HG02840 (cell line): ENCODE measurements at regions not wholly inside any gene's neighbourhood (a gene's known extent, or its start where the extent isn't known, plus 50 kb on each side); places are given as distances from the start of the nearest gene placed in this dataset.
"Not testable (repeated sequence)": the region's sequence is repeated elsewhere in the genome, so short reads cannot be mapped to it uniquely, and the experiment has no call there.

Source experiments
- ATAC-seq: cut with Tn5 transposase; IDR thresholded peaks from one replicate; pipeline ENCODE4 v1.9.1; 2021; ENCODE audit warnings: mild to moderate bottlenecking, moderate library complexity, moderate number of reproducible peaks; ENCODE audit not compliant: unreplicated experiment, low FRiP score

DNA sequence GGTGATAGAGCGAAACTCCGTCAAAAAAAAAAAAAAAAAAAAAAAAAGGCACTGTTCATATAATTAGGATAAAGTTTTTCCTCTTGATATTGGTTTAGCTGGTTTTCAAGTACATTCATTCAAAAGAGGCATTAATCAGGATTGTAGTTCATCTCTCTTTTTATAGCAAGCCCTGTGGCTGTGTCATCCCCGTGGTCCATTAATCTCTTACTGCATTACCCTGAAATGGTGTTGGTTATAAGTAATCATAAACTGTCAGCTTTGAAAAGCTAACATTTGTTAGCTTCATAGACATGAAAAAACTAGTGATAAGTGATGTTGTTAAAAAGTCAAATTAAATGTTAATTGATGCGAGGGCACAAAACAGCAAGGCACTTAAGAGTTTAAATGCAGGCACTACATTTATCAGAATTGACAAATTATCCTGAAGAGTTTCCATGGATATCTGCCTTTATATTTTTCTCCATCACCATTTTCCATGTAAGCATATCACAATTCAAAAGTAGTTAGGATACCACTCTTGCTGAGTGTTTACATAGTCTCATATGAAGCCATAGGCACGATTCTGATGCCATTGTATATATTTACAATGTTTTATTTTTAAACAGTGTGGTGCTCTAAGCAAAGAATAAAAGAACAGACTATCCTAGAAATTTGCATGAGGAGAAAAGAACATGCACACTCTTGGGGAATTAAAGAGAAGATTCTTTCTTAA, 193.1 kb downstream of the OTOL1 start:
- no peak for ATAC-seq

GRCh38 chr3:161690299-161690620, 193.7 kb downstream of the OTOL1 start:
- ATAC-seq = no peak

- ATAC-seq = no peak
These were observed 195.1 kb downstream of the OTOL1 start for GRCh38 chr3:161691677-161692076.

DNA sequence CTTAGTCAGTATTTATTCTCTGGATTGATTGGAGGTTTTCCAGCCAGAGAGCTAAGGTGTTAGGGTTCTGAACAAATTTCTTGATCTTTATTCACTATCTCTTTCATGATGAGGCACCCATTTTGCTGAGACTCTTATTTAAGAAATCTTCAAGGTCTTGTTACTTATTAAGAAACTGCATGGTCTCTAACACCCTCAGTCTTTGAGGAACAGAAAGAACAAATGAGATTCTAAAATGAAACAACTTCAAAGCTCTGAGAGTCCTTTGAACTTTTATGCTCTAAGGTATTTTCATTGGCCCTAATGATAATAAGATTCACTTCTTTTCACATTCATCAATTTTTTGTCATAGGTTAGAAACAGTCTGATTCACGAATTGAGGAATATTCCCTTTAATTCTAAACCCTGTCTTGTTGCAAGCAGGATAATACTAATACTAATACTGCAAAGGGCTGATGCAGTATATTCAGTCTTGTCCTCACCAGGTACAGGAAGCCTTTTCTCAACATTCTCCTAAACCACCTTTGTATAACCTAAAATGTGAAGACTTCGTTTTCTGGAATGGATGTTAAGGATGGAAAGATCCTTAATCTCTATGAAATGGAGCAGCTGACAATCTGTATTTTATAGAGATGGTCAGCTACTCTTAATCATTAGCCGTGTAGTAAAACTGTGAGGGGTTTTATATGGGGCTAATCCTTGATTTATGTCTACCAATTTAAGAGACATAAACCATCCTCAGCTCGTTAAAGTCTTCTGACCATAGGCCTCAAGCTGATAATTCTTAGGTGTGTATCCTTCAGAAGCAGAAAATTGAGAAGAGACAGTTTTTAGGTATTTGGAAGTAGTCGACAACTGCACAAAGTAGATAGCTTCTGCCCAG, 198.3 kb downstream of the OTOL1 start:
- no peak for ATAC-seq

DNA sequence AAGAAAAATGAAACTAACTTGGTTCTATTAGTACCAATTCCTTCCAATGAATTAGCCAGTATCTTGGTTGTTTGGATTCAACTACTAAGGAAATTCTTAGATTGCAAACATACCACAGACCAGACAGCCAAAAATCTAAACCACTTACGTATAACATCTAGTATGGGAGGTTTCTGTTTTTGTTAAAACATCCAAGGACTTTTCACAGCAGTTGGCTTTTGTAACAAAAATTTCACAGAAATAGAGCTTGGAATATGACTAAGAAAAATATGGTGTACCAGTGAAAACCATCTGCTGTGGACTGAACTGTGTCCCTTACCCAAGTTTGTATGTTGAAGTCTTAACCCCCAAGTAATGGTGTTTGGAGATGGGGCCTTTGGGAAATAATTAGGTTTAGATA, 199.2 kb downstream of the OTOL1 start:
- no peak for ATAC-seq

- ATAC-seq = no peak
These were observed 204.4 kb downstream of the OTOL1 start for GRCh38 chr3:161700998-161701397.

DNA sequence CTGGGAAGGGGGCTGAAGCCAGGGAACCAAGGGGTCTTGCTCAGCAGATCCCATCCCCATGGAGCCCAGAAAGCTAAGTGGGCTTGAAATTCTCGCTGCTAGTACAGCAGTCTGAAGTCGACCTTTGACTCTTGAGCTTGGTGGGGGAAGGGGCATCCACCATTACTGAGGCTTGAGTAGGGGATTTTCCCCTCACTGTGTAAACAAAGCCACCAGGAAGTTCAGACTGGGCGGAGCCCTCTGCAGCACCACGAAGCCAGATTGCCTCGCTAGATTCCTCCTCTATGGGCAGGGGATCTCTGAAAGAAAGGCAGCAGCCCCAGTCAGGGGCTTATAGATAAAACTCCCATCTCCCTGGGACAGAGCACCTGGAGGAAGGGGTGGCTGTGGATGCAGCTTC, 210.6 kb downstream of the OTOL1 start:
- ATAC-seq = not testable (repeated sequence)

GRCh38 chr3:161713731-161714130, 217.1 kb downstream of the OTOL1 start:
- no peak for ATAC-seq

DNA sequence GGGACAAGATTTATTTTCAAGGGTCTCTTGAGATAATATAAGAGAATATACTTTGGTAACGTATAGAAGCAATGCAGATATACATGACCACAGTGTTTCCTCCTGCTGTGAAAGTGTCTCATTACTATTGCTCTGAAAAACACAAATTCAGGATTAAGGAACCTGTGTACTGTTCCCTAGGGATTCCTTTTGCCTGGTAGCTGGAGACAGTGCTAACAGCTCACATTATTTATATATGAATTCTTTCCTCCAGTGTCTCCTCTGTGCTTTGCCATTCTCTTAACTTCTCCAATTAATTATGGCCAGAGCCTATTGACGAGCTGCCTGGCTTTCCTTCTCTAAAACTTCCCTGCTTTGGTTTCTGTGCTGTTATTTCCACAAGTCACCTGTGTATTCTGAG, 235.4 kb downstream of the OTOL1 start:
- no peak for ATAC-seq

DNA sequence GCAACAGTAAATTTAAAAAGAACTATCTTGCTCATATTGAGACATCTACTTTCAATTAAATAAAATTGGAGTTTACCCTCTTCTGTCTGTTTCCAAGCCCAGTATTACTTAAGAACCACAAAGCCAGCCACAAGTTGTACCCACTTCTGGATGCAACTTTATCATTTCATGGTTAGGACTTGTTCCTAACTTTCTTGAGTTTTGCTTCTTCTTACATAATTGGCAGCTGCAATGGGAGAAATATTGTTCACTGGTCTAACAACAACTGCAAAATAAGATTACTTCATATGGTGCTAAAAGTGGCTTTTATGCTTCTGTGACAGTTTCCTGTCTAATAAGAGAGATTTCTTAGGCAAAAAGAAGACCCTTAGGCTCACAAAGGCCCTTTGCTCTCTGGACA, 240.6 kb downstream of the OTOL1 start:
- no peak for ATAC-seq

GRCh38 chr3:161740421-161740820, 243.8 kb downstream of the OTOL1 start:
- ATAC-seq = no peak

DNA sequence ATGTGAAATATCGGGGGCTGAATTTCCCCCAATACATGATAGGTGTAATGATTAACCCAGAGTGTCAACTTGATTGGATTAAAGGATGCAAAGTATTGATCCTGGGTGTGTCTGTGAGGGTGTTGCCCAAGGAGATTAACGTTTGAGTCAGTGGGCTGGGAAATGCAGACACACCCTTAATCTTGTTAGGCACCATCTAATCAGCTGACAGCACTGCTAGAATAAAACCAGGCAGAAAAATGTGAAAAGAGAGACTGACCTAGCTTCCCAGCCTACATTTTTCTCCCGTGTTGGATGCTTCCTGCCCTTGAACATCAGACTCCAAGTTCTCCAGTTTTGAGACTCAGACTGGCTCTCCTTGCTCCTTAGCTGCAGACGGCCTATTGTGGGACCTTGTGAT, 247.8 kb downstream of the OTOL1 start:
- no peak for ATAC-seq

GRCh38 chr3:161745741-161746140, 249.1 kb downstream of the OTOL1 start:
- no peak for ATAC-seq

DNA sequence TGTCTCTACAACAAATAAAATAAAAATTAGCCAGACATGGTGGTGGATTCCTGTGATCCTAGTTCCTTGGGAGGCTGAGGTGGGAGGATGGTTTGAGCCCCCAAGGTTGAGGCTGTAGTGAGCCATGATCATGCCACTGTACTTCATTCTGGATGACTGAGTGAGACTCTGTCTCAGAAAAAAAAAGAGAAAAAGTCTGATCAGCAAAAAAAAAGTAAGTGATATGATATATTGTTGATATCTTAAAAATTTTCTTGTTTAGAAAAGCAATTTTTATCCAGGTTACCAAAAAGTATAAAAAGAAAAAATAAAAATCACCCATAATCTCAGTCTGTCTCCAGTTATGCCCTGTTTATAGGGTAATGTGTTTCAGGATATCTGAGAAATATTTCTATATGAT, 251.4 kb downstream of the OTOL1 start:
- ATAC-seq = no peak

DNA sequence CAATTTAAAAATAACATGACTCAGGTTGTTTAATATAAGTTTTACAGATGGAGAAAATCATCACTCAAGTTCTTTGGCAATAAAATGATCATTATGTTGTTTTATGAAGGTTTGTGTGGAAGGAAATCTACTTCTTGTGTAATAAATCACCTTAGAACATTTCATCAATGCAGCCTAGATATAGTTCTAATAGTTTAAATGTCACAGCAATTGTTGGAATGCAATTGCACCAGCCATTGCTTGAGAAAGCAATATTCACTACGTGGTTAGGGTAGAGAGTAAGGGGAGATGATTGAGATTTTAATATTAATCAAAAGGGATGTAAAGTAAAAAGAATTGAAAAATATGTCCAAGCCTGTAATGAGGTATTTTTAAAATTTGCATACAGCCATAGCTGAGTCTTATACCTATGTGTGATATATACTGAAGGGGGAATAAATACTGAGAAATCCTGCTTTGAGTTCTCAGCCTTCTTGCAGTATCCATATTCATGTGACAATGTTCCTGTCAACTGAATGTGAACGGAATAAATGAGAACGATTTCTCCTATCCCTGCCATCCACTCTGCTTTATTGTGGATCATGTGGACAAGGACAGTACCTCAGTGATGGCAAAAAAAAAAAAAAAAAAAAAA, 257.9 kb downstream of the OTOL1 start:
- no peak for ATAC-seq

DNA sequence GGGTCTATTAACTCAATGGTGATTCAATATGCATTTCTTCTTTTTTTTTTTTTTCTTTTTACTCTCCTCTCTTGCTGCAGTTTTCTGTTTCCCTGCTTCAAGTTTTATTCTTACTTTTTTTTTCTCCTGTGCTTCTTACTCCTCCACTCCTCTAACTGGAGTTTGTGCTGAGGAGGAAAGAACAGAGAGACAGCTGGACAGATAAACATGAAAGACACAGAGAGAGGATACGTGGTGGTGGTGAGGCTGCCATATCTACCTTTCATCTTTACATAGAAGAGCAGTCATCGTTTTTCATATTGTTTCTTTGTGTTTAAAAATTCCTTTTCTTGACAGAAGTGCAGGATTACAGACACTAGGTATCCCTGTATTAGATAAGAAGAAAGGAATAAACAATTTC, 262.8 kb downstream of the OTOL1 start:
- no peak for ATAC-seq

DNA sequence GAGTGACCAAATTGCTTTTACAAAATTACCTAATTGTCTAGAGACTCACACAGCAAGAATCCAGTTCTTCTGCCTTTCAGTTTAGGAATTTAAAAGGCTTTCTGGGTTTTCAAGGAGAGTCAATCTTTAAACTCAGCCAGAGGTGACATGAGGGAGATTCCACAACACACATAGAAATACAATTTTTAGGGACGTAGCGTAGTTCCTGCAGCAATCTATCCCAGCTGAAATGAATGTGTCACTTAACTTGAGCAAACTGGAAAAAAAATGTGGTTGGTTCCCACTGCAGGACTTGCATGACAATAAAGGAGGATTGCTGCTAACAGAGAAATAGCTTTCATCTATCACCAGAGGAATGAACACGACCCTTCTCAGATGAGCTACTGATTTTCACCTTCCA, 269.7 kb downstream of the OTOL1 start:
- no peak for ATAC-seq

- peak; percentile 86 for ATAC-seq
These were observed 274.1 kb downstream of the OTOL1 start for GRCh38 chr3:161770484-161771386.

DNA sequence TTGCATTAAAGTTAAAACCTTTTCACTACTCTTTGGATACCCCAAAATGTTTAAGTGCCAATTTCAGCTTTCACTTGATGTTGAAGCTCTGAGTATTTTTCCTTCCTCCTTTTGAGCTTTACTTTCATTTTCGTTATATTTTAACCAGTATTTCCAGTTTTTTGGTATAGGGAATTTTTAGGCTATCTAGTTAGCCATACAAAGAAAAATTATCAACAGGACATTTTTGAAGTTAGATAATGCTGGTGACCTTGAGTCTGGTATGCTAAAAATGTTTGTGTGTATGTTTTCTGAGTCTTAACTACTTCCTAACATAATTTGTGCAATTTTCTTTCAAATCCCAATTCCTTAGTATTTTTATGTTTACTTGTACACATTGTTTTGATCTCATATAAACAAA, 284.8 kb downstream of the OTOL1 start:
- no peak for ATAC-seq

DNA sequence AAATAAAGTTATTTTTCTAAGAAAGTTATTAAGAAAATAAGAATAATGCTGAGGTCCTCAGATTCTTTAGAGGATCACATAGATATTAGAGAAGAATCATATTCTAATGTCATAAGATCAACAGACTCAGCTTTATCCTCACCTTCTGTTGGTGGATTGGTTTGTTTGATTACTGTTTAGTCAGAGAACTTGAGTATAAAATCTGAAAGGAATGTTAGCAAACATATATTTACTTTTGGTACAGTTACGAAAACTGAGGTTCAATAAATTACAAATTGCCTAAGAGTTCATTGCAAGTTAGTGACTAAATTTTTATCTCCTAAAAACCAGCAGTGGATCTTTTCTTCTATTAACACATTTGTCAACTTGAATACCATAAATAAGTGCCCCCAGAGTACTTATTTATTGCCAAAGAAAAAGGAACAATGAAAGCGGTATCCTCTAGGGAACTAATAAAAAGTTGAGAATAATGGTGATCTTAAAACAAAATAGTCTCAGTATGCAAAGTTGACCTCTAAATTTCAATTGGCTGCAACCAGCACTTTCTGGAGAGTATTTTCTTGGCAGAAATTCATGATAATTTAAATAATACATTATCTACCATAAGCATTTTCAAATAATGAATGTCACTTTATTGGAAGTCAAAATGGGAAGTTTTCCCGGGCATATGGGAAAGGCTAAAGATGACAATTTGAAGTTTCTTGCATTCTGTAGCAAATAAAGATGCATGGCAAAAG, 296.8 kb downstream of the OTOL1 start:
- no peak for ATAC-seq
